GM12875 (cell line): ENCODE measurements at regions not wholly inside any gene's neighbourhood (a gene's known extent, or its start where the extent isn't known, plus 50 kb on each side); places are given as distances from the start of the nearest gene placed in this dataset.

Experiments used
- H3K4me3 ChIP-seq: one replicate; pipeline ENCODE4 v1.5.1; 2011; ENCODE audit warnings: low read depth, low read length, control low read depth
- TF ChIP-seq, protein P1 (sequence below): IDR thresholded peaks from 2 replicates; pipeline ENCODE4 v1.5.1; 2011; ENCODE audit warnings: low read depth, mild to moderate bottlenecking, control low read depth, inconsistent platforms, low read length, moderate library complexity, borderline replicate concordance; ENCODE audit not compliant: insufficient read depth

DNA sequence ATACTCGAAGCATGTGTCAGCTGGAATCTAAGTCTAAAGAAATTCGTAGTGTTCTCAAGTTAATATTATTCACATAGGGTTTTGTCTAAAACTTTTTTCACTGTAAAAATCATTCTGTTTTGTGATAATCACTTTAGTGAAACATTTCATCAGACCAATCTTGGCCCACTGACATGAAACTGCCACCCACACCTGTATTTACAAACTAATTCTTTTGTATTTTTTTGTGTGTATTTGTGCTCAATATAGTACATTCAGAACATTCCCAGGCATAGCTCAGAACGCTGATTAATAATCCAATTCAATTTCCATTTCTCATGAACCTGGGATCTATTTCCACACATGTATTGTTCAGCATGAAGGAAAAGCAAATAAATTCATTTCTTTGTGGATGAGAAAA is 191.7 kb downstream of the RASSF9 start:
- no peak overlapping the region for H3K4me3 ChIP-seq
- TF ChIP-seq, protein P1, sequence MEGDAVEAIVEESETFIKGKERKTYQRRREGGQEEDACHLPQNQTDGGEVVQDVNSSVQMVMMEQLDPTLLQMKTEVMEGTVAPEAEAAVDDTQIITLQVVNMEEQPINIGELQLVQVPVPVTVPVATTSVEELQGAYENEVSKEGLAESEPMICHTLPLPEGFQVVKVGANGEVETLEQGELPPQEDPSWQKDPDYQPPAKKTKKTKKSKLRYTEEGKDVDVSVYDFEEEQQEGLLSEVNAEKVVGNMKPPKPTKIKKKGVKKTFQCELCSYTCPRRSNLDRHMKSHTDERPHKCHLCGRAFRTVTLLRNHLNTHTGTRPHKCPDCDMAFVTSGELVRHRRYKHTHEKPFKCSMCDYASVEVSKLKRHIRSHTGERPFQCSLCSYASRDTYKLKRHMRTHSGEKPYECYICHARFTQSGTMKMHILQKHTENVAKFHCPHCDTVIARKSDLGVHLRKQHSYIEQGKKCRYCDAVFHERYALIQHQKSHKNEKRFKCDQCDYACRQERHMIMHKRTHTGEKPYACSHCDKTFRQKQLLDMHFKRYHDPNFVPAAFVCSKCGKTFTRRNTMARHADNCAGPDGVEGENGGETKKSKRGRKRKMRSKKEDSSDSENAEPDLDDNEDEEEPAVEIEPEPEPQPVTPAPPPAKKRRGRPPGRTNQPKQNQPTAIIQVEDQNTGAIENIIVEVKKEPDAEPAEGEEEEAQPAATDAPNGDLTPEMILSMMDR, result no peak

DNA sequence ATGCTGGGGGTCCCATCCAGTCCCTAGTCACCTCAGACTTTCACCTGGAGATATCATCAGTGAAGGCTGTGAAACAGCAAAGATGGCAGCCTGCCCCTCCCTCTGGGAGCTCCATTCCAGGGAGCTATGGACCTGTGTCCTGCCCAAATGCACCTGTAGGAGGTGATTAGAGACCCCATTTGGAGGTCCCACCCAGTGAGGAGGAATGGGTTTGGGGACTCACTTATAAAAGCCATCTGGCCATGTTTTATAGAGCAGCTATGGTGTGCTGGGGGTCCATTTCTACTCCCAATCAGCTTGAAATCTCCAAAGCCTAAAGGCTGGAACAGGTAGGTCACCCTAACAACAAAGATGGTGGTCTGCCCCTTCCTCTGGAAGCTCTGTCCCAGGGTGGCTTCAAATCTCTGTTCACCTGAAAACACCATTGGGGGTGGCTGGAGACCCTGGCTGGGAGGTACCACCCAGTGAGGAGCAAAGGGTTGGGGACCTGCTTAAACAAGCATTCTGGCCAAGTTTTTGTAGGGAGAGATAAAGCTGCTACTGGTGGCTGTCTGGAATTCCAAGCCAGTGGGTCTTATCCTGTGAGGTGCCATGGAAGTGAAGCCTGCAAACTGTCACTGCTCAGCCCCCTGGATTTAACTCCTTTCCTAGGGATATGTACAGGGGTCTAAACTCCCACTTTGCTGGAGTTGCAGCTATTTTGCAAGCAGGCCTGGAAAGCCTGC is 182.3 kb downstream of the RASSF9 start:
- H3K4me3 ChIP-seq, result no peak overlapping the region
- TF ChIP-seq, protein P1, result no peak

DNA sequence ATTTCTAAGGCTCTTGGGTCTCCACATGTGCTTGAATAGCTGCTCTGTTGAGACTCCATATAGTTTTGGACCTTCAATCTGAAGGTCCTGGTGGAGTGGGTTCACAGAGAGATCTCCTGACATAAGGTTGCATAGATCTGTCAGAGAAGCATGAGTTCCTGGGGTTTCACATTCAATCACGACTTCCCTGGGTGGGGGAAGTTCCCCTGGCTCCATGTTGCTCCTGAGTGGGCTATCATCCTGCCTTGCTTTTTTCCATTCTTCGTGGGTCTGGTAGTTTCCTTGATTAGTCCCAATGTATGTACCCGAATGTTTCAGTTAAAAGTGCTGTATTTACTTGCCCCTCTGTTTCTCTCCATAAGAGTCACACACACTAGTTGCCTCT is 181.8 kb downstream of the RASSF9 start:
- no peak overlapping the region for H3K4me3 ChIP-seq
- TF ChIP-seq, protein P1, result no peak

DNA sequence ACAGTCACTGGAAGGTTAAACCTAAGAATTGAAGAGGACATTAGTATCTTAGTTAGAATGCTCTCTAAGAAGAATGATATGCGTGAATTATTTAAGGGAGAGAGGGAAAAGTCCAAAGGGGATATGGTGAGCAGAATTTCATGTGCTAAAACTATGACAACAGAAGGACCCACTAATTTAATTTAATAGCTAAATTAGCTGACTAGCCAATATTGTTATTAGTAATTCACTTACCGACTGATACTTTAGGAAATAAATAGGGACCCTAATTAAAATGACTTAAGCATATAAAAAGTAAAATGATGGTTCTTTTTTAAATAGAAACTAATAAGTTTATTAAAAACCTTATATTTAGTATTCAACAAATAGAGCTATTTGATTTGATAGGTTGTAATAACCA is 179.6 kb downstream of the RASSF9 start:
- H3K4me3 ChIP-seq, result no peak overlapping the region

DNA sequence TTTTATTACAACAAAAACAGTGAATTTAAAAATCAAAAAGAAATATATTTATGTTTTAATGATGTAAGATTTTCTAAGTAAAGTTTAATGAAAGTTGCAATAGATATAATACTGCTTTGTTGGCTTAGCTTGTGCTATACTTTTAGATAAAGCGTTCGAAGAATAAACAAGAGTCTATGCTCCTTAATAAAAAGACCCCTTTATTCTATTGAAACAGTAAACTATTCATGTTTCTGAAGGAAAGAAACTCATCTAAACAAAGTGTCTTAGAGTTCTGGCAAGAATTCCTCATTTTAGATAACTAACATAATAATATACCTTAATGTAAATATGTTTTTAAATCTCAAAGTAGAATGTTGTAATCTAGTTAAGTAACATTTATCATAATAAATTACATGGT is 179.0 kb downstream of the RASSF9 start:
- TF ChIP-seq, protein P1, result no peak
- no peak overlapping the region for H3K4me3 ChIP-seq

More for the DNA sequence above, 179.6 kb downstream of the RASSF9 start:
- TF ChIP-seq, protein P1, result no peak

DNA sequence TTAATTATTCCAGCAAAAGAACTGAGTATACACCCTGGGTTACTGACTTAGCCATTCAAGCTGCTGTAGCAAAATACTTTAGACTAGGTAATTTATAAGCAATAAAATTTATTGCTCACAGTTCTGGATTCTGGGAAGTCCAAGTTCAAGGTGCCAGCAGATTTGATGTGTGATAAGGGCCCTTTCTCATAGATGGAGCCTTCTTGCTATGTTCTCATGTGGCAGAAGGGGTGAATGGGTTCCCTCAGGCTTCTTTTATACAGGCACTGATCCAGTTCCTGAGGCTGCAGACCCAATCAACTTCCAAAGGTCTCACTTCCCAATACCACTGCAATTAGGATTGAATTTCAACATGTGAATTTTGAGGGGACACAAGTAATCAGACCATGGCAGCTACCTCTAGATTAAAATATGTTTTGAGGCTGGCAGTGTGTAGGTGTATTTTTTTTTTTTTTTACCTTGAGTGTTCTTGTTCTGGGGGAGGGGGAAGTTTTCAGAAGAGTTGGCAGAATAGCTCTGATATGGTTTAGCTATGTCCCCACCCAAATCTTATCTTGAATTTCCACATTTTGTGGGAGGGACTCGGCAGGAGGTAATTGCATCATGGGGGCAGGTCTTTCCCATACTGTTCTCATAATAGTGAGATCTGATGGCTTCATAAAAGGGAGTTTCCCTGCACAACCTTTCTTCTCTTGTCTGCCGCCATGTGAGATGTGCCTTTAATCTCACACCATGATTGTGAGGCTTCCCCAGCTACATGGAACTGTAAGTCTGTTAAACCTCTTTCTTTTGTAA is 178.2 kb downstream of the RASSF9 start:
- TF ChIP-seq, protein P1, result no peak
- no peak overlapping the region for H3K4me3 ChIP-seq
